ENCODE measurements at regions not wholly inside any gene's neighbourhood (a gene's known extent, or its start where the extent isn't known, plus 50 kb on each side); places are given as distances from the start of the nearest gene placed in this dataset.

GRCh38 chr3:127373441-127374085, 85.7 kb upstream of the PRR20G start:
- no peaks in the 10 kb centered on the region for H4K20me1 ChIP-seq (ENCODE audit: insufficient read depth)
- no peak overlapping the region for H3K27ac ChIP-seq (ENCODE audit: low read depth in 2 of 2, low read length in 1 of 2)
- CTCF ChIA-PET: interaction anchor here (0.7 to 1.4 kb wide), 4 partner anchors 9 to 91 kb away, joined by 3 to 5 read pairs (median 4); no protein-coding TSS in a partner anchor
- H2AFZ ChIP-seq (ENCODE audit: low read depth): no peak overlapping the region
- no peaks in the 10 kb centered on the region for H3K9me3 ChIP-seq
- DNase-seq: no peak
- WGBS (ENCODE audit: low lambda C conversion rate): 54% methylated on average over 9 of the region's 9 CpGs
- TF ChIP-seq MAX (IDR thresholded peaks at IDR 0.05; ENCODE audit: low read depth) (no peak), RFX5 (IDR thresholded peaks at IDR 0.05; ENCODE audit: low read length) (no peak), JUND (IDR thresholded peaks at IDR 0.05) (no peak), RAD21 (IDR thresholded peaks at IDR 0.05; ENCODE audit: low read length) (no peak), CTCF (IDR thresholded peaks at IDR 0.05) (no peak), RXRA (IDR thresholded peaks at IDR 0.05; ENCODE audit: borderline replicate concordance, low read depth) (no peak), YY1 (IDR thresholded peaks at IDR 0.05; ENCODE audit: low read depth) (no peak), PBX3 (IDR thresholded peaks at IDR 0.05) (no peak), TAF1 (IDR thresholded peaks at IDR 0.05; ENCODE audit: borderline replicate concordance, low read depth, low read length) (no peak), EP300 (IDR thresholded peaks at IDR 0.05; ENCODE audit: borderline replicate concordance in 1 of 2, low read depth in 1 of 2, low read length in 1 of 2) (no peak), SIN3A (IDR thresholded peaks at IDR 0.05; ENCODE audit: borderline replicate concordance, low read depth, low read length) (no peak), MXI1 (IDR thresholded peaks at IDR 0.05; ENCODE audit: low read depth, low read length) (no peak), SMC3 (IDR thresholded peaks at IDR 0.05; ENCODE audit: low read depth, low read length) (no peak), CHD2 (IDR thresholded peaks at IDR 0.05; ENCODE audit: low read length, partially characterized antibody) (no peak)
- TF ChIP-seq, protein P1, sequence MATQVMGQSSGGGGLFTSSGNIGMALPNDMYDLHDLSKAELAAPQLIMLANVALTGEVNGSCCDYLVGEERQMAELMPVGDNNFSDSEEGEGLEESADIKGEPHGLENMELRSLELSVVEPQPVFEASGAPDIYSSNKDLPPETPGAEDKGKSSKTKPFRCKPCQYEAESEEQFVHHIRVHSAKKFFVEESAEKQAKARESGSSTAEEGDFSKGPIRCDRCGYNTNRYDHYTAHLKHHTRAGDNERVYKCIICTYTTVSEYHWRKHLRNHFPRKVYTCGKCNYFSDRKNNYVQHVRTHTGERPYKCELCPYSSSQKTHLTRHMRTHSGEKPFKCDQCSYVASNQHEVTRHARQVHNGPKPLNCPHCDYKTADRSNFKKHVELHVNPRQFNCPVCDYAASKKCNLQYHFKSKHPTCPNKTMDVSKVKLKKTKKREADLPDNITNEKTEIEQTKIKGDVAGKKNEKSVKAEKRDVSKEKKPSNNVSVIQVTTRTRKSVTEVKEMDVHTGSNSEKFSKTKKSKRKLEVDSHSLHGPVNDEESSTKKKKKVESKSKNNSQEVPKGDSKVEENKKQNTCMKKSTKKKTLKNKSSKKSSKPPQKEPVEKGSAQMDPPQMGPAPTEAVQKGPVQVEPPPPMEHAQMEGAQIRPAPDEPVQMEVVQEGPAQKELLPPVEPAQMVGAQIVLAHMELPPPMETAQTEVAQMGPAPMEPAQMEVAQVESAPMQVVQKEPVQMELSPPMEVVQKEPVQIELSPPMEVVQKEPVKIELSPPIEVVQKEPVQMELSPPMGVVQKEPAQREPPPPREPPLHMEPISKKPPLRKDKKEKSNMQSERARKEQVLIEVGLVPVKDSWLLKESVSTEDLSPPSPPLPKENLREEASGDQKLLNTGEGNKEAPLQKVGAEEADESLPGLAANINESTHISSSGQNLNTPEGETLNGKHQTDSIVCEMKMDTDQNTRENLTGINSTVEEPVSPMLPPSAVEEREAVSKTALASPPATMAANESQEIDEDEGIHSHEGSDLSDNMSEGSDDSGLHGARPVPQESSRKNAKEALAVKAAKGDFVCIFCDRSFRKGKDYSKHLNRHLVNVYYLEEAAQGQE (IDR thresholded peaks at IDR 0.05; ENCODE audit: low read depth, low read length): no peak
- H3K4me1 ChIP-seq (ENCODE audit: control insufficient read depth in 1 of 2, insufficient read depth in 2 of 2, low read depth in 1 of 2, low read length in 1 of 2): peaks cover 0 to 17% of the 10 kb centered on the region in 2 experiments; a peak in 1 of 4 replicates
- H3K9ac ChIP-seq: no peak overlapping the region
- H3K79me2 ChIP-seq (ENCODE audit: insufficient read depth): no peaks in the 10 kb centered on the region
- H3F3A ChIP-seq (replicated peaks; ENCODE audit: insufficient read depth): no peaks in the 10 kb centered on the region
- H3K9me2 ChIP-seq: no peaks in the 10 kb centered on the region
- no peak overlapping the region for H3K4me2 ChIP-seq
- POLR2A ChIA-PET: no interaction called here
- no peak overlapping the region for H3K4me3 ChIP-seq (ENCODE audit: low read depth in 2 of 2, low read length in 1 of 2)
- H3K27me3 ChIP-seq (ENCODE audit: insufficient read depth): 0 out of 2 replicates have a peak, but pooled peaks cover 6% of the 10 kb centered on the region
- H3K36me3 ChIP-seq (replicated peaks in 1 of 2; ENCODE audit: control insufficient read depth in 1 of 2, insufficient read depth in 2 of 2, low read length in 1 of 2): no peaks in the 10 kb centered on the region

Measured in SK-N-SH (cell line).